ENCODE measurements at regions not wholly inside any gene's neighbourhood (a gene's known extent, or its start where the extent isn't known, plus 50 kb on each side); places are given as distances from the start of the nearest gene placed in this dataset.

GRCh38 chr1:239636347-239636746, 250.0 kb downstream of the CHRM3 start:
- H3K4me3 ChIP-seq: no peak overlapping the region
- H3K36me3 ChIP-seq (ENCODE audit: insufficient read depth in 1 of 2, low read depth in 1 of 2): no peaks in the 10 kb centered on the region
- no peaks in the 10 kb centered on the region for H3K9me3 ChIP-seq
- ATAC-seq (no peak), DNase-seq (no peak)
- H3K27me3 ChIP-seq (ENCODE audit: insufficient read depth in 3 of 3, low read length in 2 of 3): no peaks in the 10 kb centered on the region
- 13 to 37% (median 28%) methylated on average over 3 of the region's 3 CpGs for WGBS, 3 donors
- no peak overlapping the region for H3K27ac ChIP-seq
- TF ChIP-seq CTCF (IDR thresholded peaks at IDR 0.05): no peak
- intact Hi-C loops (cut with DNase I): no loop called here
- H3K4me1 ChIP-seq: no peaks in the 10 kb centered on the region

GRCh38 chr1:239644604-239645003, 258.2 kb downstream of the CHRM3 start:
- 87 to 93% (median 89%) methylated on average over 3 of the region's 3 CpGs for WGBS, 3 donors
- TF ChIP-seq CTCF (IDR thresholded peaks at IDR 0.05): no peak
- no peaks in the 10 kb centered on the region for H3K9me3 ChIP-seq
- H3K4me3 ChIP-seq: no peak overlapping the region
- no peaks in the 10 kb centered on the region for H3K36me3 ChIP-seq (ENCODE audit: insufficient read depth in 1 of 2, low read depth in 1 of 2)
- ATAC-seq (no peak), DNase-seq (no peak)
- no peaks in the 10 kb centered on the region for H3K4me1 ChIP-seq
- intact Hi-C loops (cut with DNase I): no loop called here
- no peaks in the 10 kb centered on the region for H3K27me3 ChIP-seq (ENCODE audit: insufficient read depth in 3 of 3, low read length in 2 of 3)
- H3K27ac ChIP-seq: no peak overlapping the region

- H3K27ac ChIP-seq: no peak overlapping the region
- no peaks in the 10 kb centered on the region for H3K4me1 ChIP-seq
- no peaks in the 10 kb centered on the region for H3K36me3 ChIP-seq (ENCODE audit: insufficient read depth in 1 of 2, low read depth in 1 of 2)
- ATAC-seq (no peak), DNase-seq (no peak)
- no peak overlapping the region for H3K4me3 ChIP-seq
- intact Hi-C loops (cut with DNase I): no loop called here
- TF ChIP-seq CTCF (IDR thresholded peaks at IDR 0.05): no peak
- 92 to 97% (median 94%) methylated on average over 3 of the region's 3 CpGs for WGBS, 3 donors
- H3K27me3 ChIP-seq (ENCODE audit: insufficient read depth in 3 of 3, low read length in 2 of 3): no peaks in the 10 kb centered on the region
- H3K9me3 ChIP-seq: no peaks in the 10 kb centered on the region
Measured at GRCh38 chr1:239647045-239647444, 260.7 kb downstream of the CHRM3 start.

GRCh38 chr1:239647964-239648632, 261.7 kb downstream of the CHRM3 start:
- intact Hi-C loops (cut with DNase I): no loop called here
- ATAC-seq (no peak), DNase-seq (no peak)
- Histone ChIP-seq H3K4me1 (no peaks in the 10 kb centered on the region), H3K9me3 (no peaks in the 10 kb centered on the region), H3K27ac (no peak overlapping the region), H3K4me3 (no peak overlapping the region), H3K27me3 (ENCODE audit: insufficient read depth in 3 of 3, low read length in 2 of 3) (no peaks in the 10 kb centered on the region), H3K36me3 (ENCODE audit: insufficient read depth in 1 of 2, low read depth in 1 of 2) (no peaks in the 10 kb centered on the region)
- TF ChIP-seq CTCF (IDR thresholded peaks at IDR 0.05): no peak
- WGBS, 3 donors: 77 to 89% (median 87%) methylated on average over 2 of the region's 2 CpGs

GRCh38 chr1:239655023-239655422, 268.7 kb downstream of the CHRM3 start:
- 65 to 81% (median 76%) methylated on average over 2 of the region's 2 CpGs for WGBS, 3 donors
- DNase-seq (no peak), ATAC-seq (no peak)
- no peaks in the 10 kb centered on the region for H3K27me3 ChIP-seq (ENCODE audit: insufficient read depth in 3 of 3, low read length in 2 of 3)
- no peak for TF ChIP-seq CTCF (IDR thresholded peaks at IDR 0.05)
- H3K27ac ChIP-seq: no peak overlapping the region
- no peak overlapping the region for H3K4me3 ChIP-seq
- H3K4me1 ChIP-seq: no peaks in the 10 kb centered on the region
- no peaks in the 10 kb centered on the region for H3K36me3 ChIP-seq (ENCODE audit: insufficient read depth in 1 of 2, low read depth in 1 of 2)
- no peaks in the 10 kb centered on the region for H3K9me3 ChIP-seq
- intact Hi-C loops (cut with DNase I): no loop called here
